DMS53 treated with DMSO at 0.1 percent for 48 hours (cell line): ENCODE measurements at regions not wholly inside any gene's neighbourhood (a gene's known extent, or its start where the extent isn't known, plus 50 kb on each side); places are given as distances from the start of the nearest gene placed in this dataset.
"Not testable (repeated sequence)": the region's sequence is repeated elsewhere in the genome, so short reads cannot be mapped to it uniquely, and the experiment has no call there.

ENCODE experiments used
- DNase-seq: peaks from one replicate; lab custom pipeline; 2025; ENCODE audit not compliant: unreplicated experiment; lab: John Stamatoyannopoulos, UW

DNA sequence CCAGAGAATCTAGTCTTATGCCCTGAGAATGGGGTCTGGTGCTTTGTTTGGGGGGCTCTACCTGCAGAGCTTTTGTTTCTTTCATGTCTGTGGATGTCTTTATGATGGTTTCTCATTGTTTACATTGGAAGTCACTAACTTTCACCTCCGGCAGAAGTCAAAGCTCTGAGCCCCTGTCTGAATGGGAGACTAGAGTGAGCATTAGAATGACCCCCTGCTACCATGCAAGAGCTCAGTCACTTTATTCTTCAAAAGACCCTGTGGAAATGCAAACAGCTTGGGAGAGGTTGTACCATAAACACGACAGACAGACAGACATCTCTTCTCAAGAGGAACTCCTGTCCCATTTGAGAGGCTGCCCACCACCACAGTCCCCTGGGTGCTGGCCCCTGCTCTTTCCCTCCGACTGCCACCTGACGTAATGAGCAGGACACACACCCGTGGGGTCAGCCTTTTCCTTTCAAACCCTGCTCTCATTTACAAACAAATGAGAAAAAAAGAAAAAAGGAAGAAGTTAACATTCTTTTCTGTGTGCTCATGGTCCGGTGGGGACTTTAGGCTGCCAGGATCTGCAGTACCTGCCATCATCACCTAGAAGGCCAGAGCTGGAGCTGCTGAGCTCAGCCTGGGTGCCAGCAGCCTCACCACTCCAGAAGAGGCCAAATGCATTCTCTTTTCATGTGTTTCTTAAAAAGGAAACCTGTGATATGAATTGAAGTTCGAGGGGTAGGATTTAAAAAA lies 91.6 kb downstream of the FZD1 start:
- no peak for DNase-seq

DNA sequence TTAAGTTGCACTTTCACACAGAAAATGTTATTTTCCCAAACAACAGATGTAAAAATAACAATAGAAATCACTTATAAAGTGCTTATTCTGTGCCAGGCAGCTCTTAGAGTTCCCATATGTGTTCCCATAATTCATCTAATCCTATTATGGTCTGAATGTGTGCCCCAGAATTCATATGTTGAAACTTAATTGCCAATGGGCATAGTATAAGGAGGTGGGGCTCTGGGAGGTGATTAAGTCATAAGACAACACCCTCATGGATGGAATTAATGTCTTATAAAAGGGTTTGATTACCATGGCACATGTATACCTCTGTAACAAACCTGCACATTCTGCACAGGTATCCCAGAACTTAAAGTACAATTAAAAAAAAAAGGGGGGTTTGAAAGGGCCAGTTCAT lies 92.7 kb downstream of the FZD1 start:
- DNase-seq, result no peak

GRCh38 chr7:91357379-91357778 lies 93.1 kb downstream of the FZD1 start:
- no peak for DNase-seq

- no peak for DNase-seq
Observed at GRCh38 chr7:91357901-91358300, 93.7 kb downstream of the FZD1 start.

DNA sequence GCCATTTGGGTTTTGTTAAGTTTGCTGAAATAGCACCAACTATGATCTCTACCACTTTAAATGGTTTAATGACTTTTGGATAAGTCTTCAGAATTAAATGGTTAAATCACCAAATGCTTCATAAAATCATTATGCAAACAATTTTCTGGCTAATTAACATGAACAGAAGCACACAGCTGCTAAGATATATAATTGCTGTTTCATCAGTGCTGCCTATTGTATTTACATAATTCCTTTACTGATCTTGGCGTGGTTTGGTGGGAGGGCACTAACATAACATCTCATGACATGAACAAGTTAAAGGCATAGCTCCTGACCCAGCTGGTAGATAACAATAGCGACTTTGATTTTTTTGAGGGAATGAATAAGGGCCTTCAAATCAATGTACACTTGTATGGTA lies 94.1 kb downstream of the FZD1 start:
- no peak for DNase-seq

GRCh38 chr7:91365097-91365496 lies 100.9 kb downstream of the FZD1 start:
- not testable (repeated sequence) for DNase-seq

DNA sequence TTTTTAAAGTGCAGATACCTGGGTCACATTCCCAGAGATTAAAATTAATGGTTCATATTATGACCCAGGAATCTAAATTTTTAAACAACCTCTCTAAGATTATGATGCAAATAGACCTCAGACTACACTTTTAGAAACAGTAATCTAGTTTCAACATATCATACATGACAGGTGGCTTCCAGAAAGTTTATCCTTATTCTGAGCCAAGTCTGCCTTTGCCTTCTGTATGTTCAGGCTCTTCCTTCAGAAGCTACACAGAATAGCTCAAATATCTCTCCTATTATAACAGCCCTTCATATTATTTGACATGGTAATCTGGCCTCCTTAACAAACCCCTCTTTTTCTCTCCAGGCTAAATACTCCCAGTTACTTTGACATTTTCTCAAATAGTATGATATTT lies 101.9 kb downstream of the FZD1 start:
- DNase-seq, result no peak

DNA sequence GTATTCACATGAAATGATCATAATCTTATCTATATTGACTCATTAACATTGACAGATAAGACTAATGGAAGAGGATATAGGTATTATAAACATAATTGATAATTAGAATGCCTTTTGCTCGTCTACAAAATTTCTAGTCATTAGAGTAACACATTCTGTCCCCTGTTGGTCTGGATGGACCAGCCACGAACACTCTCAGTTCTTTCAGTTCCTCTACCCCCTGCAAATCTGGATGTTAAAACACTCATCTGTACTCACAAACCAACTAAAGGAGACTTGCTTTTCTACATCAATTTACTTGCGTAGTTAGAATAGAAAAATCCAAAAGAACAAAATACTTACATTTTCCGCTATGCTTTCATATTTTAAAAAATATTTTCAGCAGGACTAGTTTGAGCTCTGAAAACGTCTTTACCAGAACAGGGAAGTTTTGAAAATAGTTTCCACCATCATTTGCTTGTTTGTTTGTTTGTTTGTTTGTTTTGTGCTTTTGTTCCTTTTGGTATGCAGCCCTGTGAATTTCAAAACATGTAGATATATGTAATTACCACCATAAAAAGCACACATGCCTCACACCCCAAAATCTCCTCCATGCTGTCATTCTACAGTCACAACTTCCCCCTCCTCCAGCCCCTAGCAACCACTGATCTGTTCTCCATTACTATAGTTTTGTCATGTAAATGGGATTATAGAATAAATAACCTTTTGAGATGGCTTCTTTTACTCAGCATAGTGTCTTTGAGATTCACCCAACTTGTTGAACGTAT lies 103.8 kb downstream of the FZD1 start:
- no peak for DNase-seq

DNA sequence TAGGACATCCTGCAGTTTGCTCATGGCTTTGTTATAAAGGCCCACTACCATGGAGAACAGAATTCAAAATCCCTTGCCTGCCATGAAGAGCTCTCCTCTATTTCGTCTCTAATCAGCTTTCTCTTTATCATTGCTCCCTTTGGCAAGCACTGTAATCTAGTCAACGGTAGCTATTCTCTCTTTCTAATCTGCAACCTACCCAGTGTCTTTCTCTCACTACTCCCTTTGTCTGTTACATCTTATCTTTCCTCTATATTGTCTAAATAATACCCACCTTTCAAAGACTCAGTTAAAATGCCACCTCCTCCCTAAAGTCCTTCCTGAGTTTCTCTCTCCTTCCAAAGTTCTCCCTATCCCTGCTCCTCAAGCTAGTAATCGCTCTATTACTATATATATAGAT lies 108.1 kb downstream of the FZD1 start:
- no peak for DNase-seq

DNA sequence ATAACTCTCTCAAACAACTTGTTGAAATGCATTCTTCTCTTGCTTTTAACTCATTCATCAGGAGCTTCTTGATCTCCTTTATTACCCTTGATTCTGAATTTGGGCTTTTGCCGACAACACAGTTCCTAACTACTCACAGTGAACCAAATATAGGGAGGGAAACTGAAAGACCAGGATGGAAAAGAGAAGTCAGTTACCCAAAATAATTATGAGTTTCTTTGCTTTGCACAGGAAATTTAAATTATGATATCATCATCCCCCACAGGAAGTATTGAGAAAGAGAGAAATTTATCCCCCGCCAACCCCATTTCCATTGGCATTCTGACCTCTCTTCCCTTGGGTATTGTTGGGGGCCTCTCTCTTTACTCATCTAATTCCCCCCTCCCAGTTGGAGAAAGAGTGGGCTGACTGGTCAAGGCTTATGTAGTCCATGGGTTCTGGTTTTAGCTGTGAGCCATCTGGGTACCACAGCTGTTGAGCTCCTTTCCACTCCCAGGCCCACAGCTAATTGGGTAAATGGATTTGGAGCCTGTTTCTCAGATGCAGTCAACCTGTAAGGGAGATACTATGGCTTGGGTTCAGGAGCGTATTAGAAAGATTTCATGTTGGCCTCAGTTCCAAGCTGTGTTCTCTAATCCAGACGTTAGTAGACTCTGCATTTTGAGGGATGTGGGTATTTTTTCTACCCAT lies 109.0 kb downstream of the FZD1 start:
- DNase-seq, result no peak

DNA sequence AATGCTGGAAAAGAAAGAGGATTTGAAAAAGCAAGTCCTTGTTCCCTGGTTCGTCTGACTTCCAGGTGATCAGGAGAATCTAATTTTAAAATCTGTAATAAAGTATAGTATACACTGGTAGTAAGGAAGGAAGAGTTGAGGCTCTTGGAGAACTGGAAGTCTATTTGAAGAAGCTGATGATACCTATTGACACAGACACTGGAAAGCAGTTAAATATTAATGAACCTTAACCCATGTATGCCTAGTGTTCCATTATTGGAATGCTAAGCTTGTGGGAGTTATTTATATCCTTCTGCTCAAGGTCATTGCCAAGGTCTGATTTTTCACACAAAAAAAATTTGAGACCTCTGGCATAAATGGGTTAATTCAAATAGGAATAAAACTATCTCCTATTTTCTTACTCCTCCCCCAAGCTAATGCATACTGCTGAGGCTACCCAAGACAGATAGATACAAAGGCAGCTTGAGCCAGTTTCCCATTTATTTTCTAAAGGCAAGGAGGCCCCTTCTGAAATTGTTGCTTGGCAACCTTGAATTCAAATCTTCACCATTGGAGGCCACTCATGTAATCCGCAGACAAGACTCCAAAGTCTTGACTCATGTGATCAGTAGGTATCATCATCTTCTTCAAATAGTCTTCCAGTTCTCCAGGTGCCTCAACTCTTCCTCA lies 110.2 kb downstream of the FZD1 start:
- DNase-seq, result no peak

GRCh38 chr7:91375378-91375777 lies 111.1 kb downstream of the FZD1 start:
- no peak for DNase-seq

DNA sequence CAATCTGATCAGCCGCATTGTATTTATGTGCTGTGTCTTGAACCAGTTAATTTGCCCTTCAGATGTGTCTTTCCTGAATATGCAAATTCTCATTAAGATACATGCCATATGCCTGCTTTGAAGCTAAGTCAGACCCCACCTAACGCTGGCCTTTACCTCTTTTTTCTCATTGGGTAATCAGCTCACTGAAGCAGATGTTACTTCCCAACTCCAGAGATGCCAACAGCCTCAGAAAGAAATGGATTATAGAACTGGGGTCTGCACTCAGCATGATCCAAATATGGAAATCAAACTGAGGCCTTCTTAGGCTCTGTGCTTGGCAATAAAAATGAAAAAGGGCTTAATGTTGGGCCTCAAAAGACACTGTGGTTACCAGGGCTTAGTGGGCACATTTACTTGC lies 113.9 kb downstream of the FZD1 start:
- DNase-seq, result no peak

- no peak for DNase-seq
Observed at GRCh38 chr7:91379236-91379635, 115.0 kb downstream of the FZD1 start.

GRCh38 chr7:91379991-91380390 lies 115.8 kb downstream of the FZD1 start:
- DNase-seq, result no peak

- no peak for DNase-seq
Observed at GRCh38 chr7:91383053-91383904, 119.0 kb downstream of the FZD1 start.

- no peak for DNase-seq
Observed at GRCh38 chr7:91383905-91384274, 119.7 kb downstream of the FZD1 start.

GRCh38 chr7:91394757-91395156 lies 130.5 kb downstream of the FZD1 start:
- DNase-seq, result not testable (repeated sequence)

GRCh38 chr7:91395313-91395712 lies 131.1 kb downstream of the FZD1 start:
- peak; percentile 29 for DNase-seq

DNA sequence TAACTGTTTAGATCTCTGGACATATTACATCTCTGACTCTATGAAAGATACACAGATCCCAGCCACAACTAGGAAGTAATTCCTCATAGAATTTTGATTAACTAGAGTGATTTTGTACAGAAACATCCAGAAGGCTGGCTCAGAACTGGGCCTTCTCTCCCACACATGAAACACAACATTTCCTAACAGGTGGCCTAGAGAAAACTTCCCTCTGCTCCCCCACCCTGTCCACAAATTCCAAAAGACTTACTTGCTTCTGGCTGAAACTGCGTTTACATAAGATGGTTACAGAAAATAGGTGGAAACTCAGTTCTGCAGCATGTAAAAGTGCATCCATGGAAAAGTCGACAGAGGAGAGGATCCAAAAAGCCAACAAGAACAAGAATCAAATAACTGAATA lies 132.9 kb downstream of the FZD1 start:
- DNase-seq, result no peak

DNA sequence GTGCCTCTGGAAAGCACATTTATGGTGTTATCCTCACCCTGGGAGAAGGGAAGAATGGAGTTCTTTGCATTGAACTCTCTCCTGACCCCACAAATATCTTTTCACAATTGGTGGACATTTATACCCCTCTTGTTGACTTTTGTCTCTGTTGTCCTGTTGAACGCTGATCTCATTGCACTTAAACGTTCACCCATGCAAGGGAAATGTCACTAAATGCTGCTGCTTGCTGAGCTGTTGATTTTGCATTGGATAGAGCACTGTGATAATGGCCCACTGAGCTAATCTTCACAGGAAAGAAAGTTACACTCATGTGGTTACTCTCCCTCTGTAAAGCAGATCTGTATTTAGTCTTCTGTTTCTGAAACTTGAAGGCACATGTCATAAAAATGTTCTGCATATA lies 133.4 kb downstream of the FZD1 start:
- peak; percentile 98 for DNase-seq
